ENCODE measurements at regions not wholly inside any gene's neighbourhood (a gene's known extent, or its start where the extent isn't known, plus 50 kb on each side); places are given as distances from the start of the nearest gene placed in this dataset.

- TF ChIP-seq CTCF (IDR thresholded peaks at IDR 0.05) (no peak), POLR2A (IDR thresholded peaks at IDR 0.05) (no peak)
Observed at GRCh38 chr13:65787082-65787481, 1443.1 kb downstream of the PCDH9 start.
